C4-2B (cell line): ENCODE measurements at regions not wholly inside any gene's neighbourhood (a gene's known extent, or its start where the extent isn't known, plus 50 kb on each side); places are given as distances from the start of the nearest gene placed in this dataset.

Source experiments
- H3K27ac ChIP-seq: fragments of 450-650 bp; 2 replicates; pipeline ENCODE4 v1.5.1; 2017
- ZFX ChIP-seq: fragments of 450-650 bp; IDR thresholded peaks from 2 replicates; pipeline ENCODE4 v1.6.1; 2017
- TF ChIP-seq, protein P1 (sequence below): fragments of 450-650 bp; conservative IDR thresholded peaks from 2 replicates; pipeline ENCODE4 v1.5.1; 2017; ENCODE audit warnings: mild to moderate bottlenecking

DNA sequence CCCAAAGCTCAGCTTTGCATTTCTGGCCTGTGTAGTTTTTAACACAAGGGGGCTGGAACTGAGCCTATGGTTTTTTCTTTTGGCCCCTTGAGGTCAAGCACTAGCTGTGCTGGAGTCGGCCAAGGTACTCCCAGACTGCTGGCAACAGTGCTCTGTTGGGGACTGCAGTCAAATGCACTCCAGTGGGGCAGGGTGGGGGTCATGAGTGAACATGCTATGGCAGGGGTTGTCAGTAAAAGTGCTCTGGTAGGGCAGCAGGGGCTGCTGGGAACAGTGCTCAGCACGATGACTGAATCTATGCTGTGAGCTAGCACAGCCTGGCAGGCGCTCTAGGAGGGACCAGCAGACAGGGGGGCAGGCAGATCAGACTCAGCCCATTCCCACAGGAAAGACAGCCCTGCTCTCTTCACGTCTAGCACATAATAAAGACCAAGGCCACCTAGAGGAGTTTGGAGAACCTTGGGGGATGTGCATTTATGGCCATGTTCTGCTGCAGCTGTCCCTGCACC, 55.0 kb upstream of the CERS6 start:
- no peak for TF ChIP-seq ZFX
- TF ChIP-seq, protein P1, sequence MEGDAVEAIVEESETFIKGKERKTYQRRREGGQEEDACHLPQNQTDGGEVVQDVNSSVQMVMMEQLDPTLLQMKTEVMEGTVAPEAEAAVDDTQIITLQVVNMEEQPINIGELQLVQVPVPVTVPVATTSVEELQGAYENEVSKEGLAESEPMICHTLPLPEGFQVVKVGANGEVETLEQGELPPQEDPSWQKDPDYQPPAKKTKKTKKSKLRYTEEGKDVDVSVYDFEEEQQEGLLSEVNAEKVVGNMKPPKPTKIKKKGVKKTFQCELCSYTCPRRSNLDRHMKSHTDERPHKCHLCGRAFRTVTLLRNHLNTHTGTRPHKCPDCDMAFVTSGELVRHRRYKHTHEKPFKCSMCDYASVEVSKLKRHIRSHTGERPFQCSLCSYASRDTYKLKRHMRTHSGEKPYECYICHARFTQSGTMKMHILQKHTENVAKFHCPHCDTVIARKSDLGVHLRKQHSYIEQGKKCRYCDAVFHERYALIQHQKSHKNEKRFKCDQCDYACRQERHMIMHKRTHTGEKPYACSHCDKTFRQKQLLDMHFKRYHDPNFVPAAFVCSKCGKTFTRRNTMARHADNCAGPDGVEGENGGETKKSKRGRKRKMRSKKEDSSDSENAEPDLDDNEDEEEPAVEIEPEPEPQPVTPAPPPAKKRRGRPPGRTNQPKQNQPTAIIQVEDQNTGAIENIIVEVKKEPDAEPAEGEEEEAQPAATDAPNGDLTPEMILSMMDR: no peak

DNA sequence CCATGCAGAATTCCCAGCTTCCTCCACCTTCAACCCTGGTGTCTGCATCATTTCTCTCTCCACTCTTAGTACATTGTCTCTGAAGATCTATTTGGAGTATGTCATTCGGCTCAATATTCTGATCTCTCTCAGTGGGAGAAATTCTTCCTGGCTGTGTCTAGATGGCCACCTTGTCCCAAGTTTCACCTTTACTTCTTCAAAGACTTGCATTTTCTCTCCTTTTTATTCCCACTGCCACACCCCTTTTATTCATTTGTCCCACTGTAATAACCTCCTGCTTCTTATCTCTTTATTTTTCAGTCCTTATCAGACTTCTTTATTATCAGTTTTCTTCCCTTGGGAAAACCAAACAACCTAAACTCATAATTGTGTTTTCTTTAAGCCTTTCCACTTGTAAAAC, 54.3 kb upstream of the CERS6 start:
- TF ChIP-seq ZFX: no peak
- TF ChIP-seq, protein P1: no peak
- H3K27ac ChIP-seq: no peak overlapping the region

More for the DNA sequence above, 55.0 kb upstream of the CERS6 start:
- no peak overlapping the region for H3K27ac ChIP-seq

DNA sequence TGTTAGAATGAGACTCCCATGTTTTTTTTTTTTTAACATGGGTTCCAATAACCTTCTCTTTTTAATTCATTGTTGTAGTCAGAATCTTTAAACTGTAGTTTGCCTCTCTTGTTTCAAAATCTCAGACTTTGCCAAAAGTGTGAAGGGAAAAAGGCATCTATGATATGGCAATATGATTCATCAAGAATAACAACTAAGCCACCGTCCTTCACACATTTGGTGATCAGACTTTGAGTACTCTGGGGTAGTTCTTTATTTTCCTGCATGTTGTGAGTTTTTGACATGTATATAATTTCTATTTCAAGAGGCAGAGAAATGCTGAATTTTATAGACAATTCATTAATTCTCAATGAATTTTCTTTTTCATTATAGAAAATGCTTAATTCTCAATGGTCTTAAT, 53.5 kb upstream of the CERS6 start:
- no peak overlapping the region for H3K27ac ChIP-seq

DNA sequence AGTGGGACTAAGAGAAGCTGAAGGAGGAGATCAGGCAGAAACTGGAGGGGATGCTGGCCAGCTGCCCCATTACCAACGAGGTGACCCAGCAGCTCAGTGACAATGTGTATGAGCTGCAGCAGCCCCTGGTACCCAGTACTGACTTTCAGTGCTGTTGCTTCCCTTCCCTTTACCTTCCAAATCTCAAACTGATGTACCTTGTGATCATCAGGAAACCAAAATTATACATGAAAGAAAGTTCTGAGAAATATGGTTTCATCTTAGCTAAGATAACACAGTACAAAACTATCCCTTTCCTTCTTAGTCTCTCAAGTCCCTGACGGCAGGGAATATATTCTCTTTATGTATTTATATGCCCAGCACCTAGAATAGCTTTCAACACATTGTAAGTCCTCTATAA, 52.3 kb upstream of the CERS6 start:
- TF ChIP-seq, protein P1: no peak
- no peak for TF ChIP-seq ZFX

More for the DNA sequence above, 53.5 kb upstream of the CERS6 start:
- TF ChIP-seq, protein P1: no peak
- TF ChIP-seq ZFX: no peak

DNA sequence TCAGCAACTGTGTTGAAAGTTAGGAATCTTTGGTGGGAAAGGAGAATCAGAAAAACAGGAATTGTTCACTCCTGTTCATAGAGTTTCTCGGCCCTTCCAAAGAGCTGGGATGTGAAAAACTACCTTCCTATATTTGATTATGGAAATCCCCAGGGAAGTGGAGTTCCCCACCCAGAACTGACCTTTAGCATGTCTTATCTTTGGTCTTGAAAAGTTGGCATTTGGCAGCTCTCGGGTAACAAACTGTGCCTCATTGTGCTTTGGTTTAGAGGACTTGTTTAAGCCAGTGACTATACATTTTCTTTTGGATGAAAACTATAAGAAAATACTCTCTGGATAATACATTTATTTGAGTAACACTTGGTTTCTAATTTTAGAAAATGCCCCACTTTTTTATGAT, 51.3 kb upstream of the CERS6 start:
- no peak overlapping the region for H3K27ac ChIP-seq
- no peak for TF ChIP-seq ZFX
- TF ChIP-seq, protein P1: no peak

More for the DNA sequence above, 52.3 kb upstream of the CERS6 start:
- H3K27ac ChIP-seq: no peak overlapping the region
